ENCODE measurements at regions not wholly inside any gene's neighbourhood (a gene's known extent, or its start where the extent isn't known, plus 50 kb on each side); places are given as distances from the start of the nearest gene placed in this dataset.

DNA sequence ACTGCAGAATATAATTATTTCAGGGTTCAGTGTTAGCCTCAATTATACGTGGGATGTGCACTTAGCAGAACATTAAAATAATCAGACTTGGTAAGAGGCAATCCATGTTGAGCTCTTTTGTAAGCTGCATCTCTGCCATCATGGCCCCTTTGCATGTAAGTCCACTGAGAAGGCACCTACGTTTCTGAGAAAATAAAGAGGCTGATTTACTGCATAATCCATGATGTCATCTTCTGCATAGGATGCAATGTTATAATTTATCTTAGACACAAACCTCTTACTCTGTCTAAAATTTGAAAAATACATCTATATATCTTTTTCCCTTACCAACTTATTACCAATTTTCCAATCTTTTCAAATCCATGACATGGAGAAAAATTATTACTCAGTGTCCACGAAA, 1294.7 kb downstream of the ZPLD1 start:
- no TSS peak for BruUV-seq (replicated peaks)
- in situ Hi-C loops (cut with MboI): no loop called here

DNA sequence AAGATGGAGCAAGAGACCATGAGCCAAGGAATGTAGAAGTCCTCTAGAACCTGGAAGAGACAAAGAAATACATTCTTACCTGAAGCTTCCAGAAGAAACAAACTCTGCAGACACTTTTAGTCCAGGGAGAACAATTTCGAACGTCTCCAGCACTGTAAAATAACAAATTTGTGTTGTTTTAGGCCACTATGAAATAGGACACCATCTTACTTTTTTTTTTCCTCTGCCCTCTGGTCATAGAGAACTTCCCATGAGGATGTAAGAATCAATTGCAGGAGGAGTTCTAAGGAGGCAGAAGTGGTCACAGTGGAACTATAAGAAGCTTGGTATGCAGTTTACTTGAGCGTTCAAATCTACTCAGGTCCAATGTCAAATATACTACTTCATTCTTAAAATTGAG, 1295.9 kb downstream of the ZPLD1 start:
- POLR2A ChIA-PET: no interaction called here
- FAIRE-seq (no peak), DNase-seq (ENCODE audit: low read depth, low spot score) (no peak), ATAC-seq (no peak)
- RAD21 ChIA-PET (ENCODE audit: unreplicated experiment): no interaction called here
- Histone ChIP-seq H3K4me2 (ENCODE audit: control insufficient read depth, insufficient read depth) (no peak overlapping the region), H3K9ac (ENCODE audit: control insufficient read depth, insufficient read depth, low read length) (no peak overlapping the region), H3K4me3 (no peak overlapping the region), H3K4me1 (ENCODE audit: control insufficient read depth, insufficient read depth, low read length) (no peaks in the 10 kb centered on the region), H2AFZ (ENCODE audit: control insufficient read depth, low read depth, low read length) (no peak overlapping the region), H3K27me3 (replicated peaks in 1 of 2; ENCODE audit: control insufficient read depth in 2 of 2, insufficient read depth in 2 of 2, low read length in 1 of 2) (no peaks in the 10 kb centered on the region), H3K79me2 (ENCODE audit: control insufficient read depth, insufficient read depth, low read length) (no peaks in the 10 kb centered on the region), H3K36me3 (ENCODE audit: control insufficient read depth in 2 of 2, insufficient read depth in 2 of 2, low read length in 1 of 2) (no peaks in the 10 kb centered on the region), H3K9me3 (replicated peaks; ENCODE audit: control insufficient read depth, insufficient read depth, low read length) (no peaks in the 10 kb centered on the region; the same call in 2 of the 3 replicates), H4K20me1 (ENCODE audit: control insufficient read depth, insufficient read depth) (no peaks in the 10 kb centered on the region), H3K27ac (ENCODE audit: control insufficient read depth, insufficient read depth) (no peak overlapping the region)
- BruUV-seq (replicated peaks): no TSS peak
- SMC1A ChIA-PET (ENCODE audit: uncharacterized antibody, unreplicated experiment): interaction anchor here (0.7 kb wide), 1 partner anchor 264 kb away, joined by 3 read pairs; no protein-coding TSS in a partner anchor
- intact Hi-C loops (cut with micrococcal nuclease; ENCODE audit: unreplicated experiment): no loop called here
- WGBS (ENCODE audit: insufficient coverage, insufficient replicate concordance, low lambda C conversion rate, missing lambda C conversion rate): 41% methylated on average over 3 of the region's 3 CpGs
- in situ Hi-C loops (cut with MboI): no loop called here
- CTCF ChIA-PET: no interaction called here
- TF ChIP-seq SRF (IDR thresholded peaks at IDR 0.05; ENCODE audit: low read depth in 2 of 2, low read length in 2 of 2) (no peak), BHLHE40 (IDR thresholded peaks at IDR 0.05; ENCODE audit: borderline replicate concordance in 1 of 2, low read depth in 2 of 2, low read length in 1 of 2) (no peak), BMI1 (IDR thresholded peaks at IDR 0.05; ENCODE audit: borderline replicate concordance) (no peak), SREBF1 (IDR thresholded peaks at IDR 0.05; ENCODE audit: low read length) (no peak), FOXK2 (IDR thresholded peaks at IDR 0.05) (no peak), CBFB (IDR thresholded peaks at IDR 0.05; ENCODE audit: low read depth) (no peak), RUNX3 (IDR thresholded peaks at IDR 0.05; ENCODE audit: low read length) (no peak)
- TF ChIP-seq, protein P1, sequence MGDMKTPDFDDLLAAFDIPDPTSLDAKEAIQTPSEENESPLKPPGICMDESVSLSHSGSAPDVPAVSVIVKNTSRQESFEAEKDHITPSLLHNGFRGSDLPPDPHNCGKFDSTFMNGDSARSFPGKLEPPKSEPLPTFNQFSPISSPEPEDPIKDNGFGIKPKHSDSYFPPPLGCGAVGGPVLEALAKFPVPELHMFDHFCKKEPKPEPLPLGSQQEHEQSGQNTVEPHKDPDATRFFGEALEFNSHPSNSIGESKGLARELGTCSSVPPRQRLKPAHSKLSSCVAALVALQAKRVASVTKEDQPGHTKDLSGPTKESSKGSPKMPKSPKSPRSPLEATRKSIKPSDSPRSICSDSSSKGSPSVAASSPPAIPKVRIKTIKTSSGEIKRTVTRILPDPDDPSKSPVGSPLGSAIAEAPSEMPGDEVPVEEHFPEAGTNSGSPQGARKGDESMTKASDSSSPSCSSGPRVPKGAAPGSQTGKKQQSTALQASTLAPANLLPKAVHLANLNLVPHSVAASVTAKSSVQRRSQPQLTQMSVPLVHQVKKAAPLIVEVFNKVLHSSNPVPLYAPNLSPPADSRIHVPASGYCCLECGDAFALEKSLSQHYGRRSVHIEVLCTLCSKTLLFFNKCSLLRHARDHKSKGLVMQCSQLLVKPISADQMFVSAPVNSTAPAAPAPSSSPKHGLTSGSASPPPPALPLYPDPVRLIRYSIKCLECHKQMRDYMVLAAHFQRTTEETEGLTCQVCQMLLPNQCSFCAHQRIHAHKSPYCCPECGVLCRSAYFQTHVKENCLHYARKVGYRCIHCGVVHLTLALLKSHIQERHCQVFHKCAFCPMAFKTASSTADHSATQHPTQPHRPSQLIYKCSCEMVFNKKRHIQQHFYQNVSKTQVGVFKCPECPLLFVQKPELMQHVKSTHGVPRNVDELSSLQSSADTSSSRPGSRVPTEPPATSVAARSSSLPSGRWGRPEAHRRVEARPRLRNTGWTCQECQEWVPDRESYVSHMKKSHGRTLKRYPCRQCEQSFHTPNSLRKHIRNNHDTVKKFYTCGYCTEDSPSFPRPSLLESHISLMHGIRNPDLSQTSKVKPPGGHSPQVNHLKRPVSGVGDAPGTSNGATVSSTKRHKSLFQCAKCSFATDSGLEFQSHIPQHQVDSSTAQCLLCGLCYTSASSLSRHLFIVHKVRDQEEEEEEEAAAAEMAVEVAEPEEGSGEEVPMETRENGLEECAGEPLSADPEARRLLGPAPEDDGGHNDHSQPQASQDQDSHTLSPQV (IDR thresholded peaks at IDR 0.05): no peak

More for the DNA sequence above, 1294.7 kb downstream of the ZPLD1 start:
- no peak overlapping the region for H3K4me3 ChIP-seq
- H3K9me3 ChIP-seq (replicated peaks; ENCODE audit: control insufficient read depth, insufficient read depth, low read length): no peaks in the 10 kb centered on the region; the same call in 2 of the 3 replicates
- no peak overlapping the region for H3K4me2 ChIP-seq (ENCODE audit: control insufficient read depth, insufficient read depth)
- no peak overlapping the region for H2AFZ ChIP-seq (ENCODE audit: control insufficient read depth, low read depth, low read length)
- H3K27ac ChIP-seq (ENCODE audit: control insufficient read depth, insufficient read depth): no peak overlapping the region
- no peaks in the 10 kb centered on the region for H3K36me3 ChIP-seq (ENCODE audit: control insufficient read depth in 2 of 2, insufficient read depth in 2 of 2, low read length in 1 of 2)
- FAIRE-seq (no peak), DNase-seq (ENCODE audit: low read depth, low spot score) (no peak), ATAC-seq (no peak)
- no peaks in the 10 kb centered on the region for H3K27me3 ChIP-seq (replicated peaks in 1 of 2; ENCODE audit: control insufficient read depth in 2 of 2, insufficient read depth in 2 of 2, low read length in 1 of 2)
- H3K9ac ChIP-seq (ENCODE audit: control insufficient read depth, insufficient read depth, low read length): no peak overlapping the region
- intact Hi-C loops (cut with micrococcal nuclease; ENCODE audit: unreplicated experiment): no loop called here
- ChIA-PET CTCF (no interaction called here), POLR2A (no interaction called here), RAD21 (ENCODE audit: unreplicated experiment) (no interaction called here), SMC1A (ENCODE audit: uncharacterized antibody, unreplicated experiment) (no interaction called here)
- 0% methylated on average over 3 of the region's 3 CpGs for WGBS (ENCODE audit: insufficient coverage, insufficient replicate concordance, low lambda C conversion rate, missing lambda C conversion rate)
- TF ChIP-seq, protein P2, sequence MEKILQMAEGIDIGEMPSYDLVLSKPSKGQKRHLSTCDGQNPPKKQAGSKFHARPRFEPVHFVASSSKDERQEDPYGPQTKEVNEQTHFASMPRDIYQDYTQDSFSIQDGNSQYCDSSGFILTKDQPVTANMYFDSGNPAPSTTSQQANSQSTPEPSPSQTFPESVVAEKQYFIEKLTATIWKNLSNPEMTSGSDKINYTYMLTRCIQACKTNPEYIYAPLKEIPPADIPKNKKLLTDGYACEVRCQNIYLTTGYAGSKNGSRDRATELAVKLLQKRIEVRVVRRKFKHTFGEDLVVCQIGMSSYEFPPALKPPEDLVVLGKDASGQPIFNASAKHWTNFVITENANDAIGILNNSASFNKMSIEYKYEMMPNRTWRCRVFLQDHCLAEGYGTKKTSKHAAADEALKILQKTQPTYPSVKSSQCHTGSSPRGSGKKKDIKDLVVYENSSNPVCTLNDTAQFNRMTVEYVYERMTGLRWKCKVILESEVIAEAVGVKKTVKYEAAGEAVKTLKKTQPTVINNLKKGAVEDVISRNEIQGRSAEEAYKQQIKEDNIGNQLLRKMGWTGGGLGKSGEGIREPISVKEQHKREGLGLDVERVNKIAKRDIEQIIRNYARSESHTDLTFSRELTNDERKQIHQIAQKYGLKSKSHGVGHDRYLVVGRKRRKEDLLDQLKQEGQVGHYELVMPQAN (conservative IDR thresholded peaks at IDR 0.05): no peak
- TF ChIP-seq WRNIP1 (IDR thresholded peaks at IDR 0.05; ENCODE audit: borderline replicate concordance, low read depth, low read length) (no peak), STAT1 (conservative IDR thresholded peaks at IDR 0.05) (no peak), RB1 (IDR thresholded peaks at IDR 0.05; ENCODE audit: borderline replicate concordance) (no peak), CHD2 (IDR thresholded peaks at IDR 0.05; ENCODE audit: borderline replicate concordance, low read depth, low read length) (no peak)
- no peaks in the 10 kb centered on the region for H3K4me1 ChIP-seq (ENCODE audit: control insufficient read depth, insufficient read depth, low read length)
- H3K79me2 ChIP-seq (ENCODE audit: control insufficient read depth, insufficient read depth, low read length): no peaks in the 10 kb centered on the region
- H4K20me1 ChIP-seq (ENCODE audit: control insufficient read depth, insufficient read depth): no peaks in the 10 kb centered on the region
